HG02870 (cell line): ENCODE measurements at regions not wholly inside any gene's neighbourhood (a gene's known extent, or its start where the extent isn't known, plus 50 kb on each side); places are given as distances from the start of the nearest gene placed in this dataset.
"Not testable (repeated sequence)": the region's sequence is repeated elsewhere in the genome, so short reads cannot be mapped to it uniquely, and the experiment has no call there.

Experiments used
- ATAC-seq: cut with Tn5 transposase; IDR thresholded peaks from one replicate; pipeline ENCODE4 v1.9.1; 2021; ENCODE audit warnings: mild to moderate bottlenecking, moderate library complexity; ENCODE audit not compliant: unreplicated experiment

DNA sequence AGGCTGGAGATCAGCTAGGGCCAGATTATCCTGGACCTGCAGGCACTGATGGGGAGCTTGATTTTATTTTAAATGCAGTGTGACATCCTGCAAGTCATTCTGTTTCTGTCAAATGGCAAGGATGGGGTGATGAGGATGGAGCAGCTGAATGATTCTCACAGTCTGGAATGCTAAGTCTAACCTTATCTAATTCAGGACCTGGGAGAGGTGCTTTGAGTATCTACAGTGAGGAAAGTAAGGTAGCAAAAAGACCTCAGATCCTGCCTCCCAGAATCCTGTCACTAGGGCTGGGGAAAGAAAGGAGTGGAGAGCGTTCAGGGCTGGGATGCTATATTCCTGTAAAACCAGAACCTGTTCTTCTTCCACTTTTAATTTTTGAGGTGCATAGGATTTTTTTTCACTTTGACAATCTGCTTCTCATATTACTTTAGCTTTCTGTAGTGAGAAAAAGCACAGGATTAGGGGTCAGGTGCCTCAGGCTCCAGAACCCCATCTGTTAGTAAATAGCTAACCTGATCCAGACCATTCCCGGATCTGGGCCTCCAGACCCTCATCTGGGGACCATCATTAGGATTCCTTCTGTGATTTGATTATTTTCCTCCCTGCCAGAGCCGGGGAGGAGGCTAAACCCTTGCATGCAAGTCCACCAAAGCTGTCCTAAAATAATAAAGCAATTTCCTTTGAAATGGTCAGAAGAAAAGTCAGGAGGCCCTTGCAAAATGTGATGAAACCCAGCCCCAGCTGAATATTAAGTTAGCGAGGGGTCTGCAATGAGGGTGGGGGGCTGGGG, 54.7 kb downstream of the ASCL1 start:
- ATAC-seq, result no peak

DNA sequence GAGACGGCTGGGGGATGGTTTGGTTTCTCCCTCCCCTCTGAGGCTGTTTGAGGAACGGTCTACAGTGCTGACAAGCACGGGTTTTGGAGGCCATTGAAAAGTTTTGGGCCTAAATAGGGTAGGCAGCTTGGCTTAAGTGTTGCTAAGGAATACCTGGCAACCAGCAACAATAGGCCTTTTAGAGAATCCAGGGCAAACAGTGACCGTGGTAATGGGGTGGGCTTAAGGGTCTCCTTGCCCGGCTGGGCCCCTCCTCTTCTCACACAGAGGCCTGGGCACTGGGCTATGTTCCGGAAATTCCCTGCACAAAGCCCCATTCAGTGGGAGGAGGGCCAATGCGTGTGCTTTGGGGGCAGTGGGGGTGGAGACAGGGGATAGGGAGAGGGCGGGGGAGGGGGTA, 55.4 kb downstream of the ASCL1 start:
- no peak for ATAC-seq

DNA sequence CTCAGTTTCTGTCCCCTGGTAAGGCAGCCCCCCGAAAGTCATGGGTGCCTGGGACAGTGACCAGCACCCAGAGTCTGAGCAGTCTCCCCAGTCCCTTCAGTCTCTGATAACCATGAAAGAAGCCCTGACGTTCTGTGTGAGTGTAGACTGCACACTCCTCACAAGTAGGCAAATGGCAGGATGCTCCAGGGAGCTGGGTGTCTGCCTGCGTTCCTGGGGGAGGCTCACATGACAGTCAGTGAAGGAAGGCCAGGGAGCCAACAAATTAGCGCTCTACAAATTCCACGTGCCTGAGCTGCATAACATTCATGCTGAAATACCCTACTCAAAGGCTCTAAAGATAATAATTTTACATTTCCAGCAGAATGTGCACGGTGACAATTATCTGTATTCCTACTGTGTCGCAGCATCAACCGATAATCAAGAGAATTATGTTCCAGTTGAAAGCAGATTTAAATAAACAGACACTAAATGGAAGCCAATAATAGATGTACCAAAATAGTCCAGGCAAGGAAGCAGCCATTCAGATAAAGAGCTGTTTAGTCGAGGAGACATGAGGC, 56.3 kb downstream of the ASCL1 start:
- ATAC-seq, result no peak

DNA sequence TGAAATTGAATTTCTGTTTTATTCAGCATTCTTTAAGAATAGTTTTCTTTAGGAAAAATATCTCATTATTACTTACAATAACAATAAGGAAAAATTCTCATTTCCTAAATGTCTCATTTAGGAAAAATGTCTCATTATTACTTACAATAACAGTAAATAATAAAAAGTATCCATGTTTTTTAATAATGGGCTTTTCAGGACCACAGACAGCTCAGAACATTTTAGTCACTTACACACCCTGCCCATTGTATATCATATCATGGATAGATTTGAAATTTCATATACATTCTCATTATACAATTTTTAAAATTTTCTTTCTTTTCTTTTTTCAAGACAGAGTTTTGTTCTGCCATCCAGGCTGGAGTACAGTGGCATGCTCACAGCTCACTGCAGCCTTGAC, 58.9 kb downstream of the ASCL1 start:
- no peak for ATAC-seq

DNA sequence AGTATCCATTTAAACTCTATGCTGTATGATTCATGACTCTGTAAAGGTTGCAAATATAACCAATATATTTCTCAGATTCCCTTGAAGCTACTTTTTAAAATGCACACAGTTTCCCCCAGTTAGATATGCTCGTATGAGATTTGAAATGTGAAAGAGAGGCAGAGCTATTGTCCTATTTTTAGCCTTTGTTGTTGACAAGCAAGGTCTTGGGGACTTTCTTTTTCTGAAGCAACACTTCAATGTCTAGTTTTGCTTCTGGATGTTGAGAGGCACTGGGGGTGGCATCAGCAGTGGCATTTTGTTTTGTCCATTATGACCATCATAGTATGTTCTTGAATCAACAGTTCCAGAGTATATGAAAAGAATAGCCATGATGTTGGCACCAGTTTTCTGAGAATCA, 63.4 kb downstream of the ASCL1 start:
- ATAC-seq, result no peak

DNA sequence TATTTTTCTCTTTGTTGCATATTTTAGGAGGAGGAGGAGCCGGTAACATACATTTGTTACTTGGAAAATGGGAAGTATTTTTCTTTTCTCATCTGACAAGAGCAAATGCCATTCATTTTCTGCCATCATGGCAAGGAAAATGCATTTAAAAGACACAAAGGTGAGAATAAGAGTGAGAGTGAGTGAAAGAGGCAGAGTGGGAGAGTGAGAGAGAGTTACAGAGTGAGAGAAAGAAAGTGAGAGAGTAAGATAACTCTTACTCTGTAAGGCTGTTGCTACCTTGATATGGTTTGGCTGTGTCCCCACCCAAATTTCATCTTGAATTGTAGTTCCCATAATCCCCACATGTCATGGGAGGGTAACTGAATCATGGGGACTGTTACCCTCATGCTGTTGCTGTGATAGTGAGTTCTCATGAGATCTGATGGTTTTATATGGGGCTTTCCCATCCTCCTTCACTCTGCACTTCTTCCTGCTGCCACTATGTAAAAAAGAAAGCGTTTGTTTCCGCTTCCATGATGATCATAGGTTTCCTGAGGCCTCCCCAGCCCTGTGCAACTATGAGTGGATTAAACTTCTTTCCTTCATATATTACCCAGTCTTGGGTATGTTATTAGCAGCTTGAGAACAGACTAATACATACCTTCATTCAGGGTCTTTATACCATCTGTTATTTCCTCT, 64.2 kb downstream of the ASCL1 start:
- ATAC-seq, result no peak

DNA sequence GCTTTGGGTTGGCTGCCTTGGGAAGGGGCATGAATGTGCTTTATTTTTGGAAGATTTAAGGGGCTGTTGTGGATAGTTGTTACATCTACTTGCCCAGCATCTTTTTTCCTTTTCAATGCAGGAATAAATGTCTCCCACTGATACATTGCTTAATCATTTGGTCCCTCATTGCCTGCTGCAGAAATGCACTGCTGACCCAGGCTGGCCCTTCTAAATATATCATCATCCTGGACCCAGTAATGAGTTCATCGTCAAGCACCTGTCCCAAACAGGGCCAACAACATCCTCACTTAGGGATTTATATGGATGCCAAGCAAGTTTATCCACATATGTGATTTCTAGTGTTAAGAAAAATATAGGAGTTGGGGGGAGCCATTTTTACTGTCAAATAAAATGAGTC, 67.2 kb downstream of the ASCL1 start:
- no peak for ATAC-seq

DNA sequence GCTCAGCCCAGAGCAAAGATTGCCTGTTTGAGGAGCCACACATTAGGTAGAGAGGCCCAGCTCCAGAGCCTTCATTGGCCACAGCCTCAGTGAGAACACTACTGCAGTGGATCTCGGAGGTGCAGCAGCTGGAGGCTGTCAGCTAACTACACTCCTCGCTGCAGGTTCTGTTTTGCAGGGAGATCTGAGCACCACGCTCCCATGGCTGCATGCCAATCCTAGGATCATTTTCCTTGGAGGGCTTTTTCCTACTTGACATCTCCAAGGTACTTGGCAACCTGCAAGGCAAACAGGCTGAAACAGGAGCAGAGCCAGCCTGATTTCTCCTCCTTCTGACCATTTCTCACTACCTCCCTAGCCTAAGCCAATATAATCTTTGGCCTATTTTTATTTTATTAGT, 69.2 kb downstream of the ASCL1 start:
- not testable (repeated sequence) for ATAC-seq

DNA sequence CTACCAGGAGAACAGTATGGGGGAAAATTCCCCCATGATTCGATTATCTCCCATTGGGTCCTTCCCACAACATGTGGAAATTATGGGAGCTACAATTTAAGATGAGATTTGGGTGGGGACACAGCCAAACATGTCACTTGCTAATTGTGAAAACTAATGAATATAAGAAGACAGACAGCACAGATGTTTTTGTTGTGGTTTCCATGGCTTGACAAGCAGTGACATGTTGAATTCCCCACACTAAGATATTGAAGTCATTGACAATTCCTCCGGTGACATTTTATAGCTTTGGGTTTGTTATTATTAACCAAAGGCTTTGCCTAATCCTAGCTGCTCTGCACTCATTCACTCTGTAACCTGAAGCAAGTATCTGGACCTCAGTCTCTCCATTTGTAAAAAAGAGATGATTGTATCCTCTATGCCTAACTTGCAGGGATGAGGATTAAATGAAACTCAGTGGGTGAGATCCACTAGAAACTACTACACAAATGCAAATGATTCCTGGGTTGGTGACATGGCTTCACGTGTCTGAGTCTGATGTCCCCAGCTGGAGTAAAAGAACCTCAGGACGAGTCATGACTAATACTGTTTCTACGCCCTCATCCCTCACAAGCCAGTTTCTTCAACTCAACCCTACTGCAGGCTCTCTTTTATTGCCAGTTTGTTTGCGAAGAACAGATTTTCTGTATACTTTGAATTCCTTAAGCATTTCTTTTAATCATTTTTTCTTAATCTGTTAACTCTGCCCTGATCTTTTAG, 71.6 kb downstream of the ASCL1 start:
- no peak for ATAC-seq

DNA sequence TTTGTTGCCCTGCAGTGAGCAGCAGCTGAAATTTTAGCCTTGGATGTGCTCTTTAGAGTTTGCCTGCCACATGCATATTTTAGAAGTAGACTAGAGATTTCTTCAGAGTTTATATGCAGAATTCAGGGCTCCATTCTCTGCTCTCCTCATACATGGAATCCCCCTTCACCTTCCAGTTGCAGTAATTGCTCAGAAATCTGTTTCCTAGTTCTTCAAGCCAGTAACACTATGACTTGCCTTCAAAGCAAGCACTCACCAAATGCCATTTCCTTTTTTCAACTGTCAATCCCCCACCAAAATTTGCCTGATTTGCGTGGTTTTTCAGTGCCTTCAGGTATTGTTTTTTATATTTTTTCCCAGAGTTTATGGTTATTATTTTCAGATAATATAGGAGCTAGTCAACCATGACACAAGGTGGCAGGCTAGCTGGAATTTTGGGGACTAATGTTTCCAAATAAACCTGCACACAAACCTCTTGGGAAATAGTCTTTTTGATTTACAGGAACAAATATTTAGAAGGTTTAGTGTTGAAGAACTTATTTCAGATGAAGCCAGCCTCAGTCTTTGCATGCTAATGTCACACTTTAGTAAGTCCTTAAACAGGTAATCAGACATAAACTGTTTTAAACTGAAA, 79.2 kb downstream of the ASCL1 start:
- peak; percentile 45 for ATAC-seq

DNA sequence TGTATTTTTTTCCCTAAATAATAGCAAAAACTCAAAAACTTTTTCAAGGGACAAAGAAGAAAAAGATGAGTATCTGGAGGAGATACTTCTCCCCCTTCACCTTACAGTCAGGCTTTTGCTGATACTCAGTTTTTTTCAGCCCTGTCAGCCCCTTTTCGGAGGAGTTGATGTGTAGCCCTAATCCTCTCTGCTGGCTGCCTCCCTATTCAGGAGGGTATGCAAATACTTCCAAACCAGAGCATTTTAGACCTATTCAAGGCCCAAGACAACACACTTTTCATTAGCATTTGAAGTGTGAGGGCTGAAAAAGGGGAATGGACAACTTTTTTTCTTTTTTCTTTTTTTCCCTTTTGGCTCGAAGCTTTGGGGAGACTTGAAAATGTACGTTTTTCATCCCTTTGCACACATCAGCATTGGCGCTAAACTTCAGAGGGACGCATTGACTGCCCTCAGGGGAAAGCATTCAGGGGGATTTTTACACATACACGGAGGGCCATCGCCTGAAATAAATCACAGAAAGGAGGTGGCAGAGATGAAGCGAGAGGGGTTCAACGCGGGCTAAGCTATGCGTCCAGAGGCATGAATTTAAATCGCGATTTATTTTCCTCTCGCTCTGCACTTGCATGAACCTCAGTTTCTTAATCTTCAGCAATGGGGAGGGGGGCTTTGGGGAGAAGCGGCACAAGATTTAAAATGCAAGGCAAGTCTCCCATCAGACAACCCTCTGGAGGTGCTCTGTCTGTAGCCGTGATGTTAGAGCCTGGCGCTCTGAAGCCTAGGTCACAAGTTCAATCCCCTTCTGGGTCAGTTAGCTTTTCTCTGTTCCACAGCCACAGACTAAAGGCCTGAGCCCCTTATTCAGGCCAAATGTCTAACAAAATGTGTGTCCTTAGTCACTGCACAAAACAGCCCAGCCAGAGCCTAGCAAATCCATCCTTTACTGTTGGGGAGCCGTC, 86.3 kb downstream of the ASCL1 start:
- no peak for ATAC-seq

DNA sequence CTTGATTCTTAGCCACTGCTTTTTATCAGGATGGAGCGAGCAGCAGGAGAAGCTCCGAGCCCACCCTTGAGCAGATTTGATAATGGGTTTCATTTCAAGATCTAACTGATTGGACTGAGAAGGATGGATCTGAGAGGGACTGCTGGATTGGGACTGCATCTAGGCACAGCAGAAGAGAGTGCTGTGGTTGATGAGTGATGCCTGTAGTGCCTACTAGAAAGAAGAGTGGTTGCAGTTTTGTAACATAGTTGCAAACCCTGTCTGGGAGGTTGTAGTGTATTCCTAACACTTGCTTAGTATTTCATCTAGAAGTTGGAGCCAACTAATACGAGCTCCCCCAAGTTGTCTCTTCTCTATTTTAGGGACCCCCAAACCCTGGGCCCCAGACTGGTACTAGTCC, 88.7 kb downstream of the ASCL1 start:
- no peak for ATAC-seq

DNA sequence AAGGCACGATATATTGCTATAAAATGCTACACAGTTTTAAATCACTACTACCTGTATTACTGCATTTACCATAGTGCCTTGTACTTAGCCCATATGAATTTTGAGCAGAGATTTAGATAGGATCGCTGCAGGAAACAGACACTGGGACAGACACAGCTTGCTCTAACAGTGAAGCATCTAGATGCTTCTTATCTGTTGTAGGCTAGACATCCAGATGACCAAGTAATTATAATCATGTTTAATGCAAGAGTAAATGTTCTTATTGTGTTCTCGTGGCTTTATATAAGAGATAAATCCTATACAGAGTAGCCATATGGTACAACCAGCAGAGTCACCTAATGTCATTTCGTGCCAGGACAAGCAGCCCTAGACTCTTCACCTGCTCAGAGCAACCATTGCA, 92.8 kb downstream of the ASCL1 start:
- no peak for ATAC-seq

DNA sequence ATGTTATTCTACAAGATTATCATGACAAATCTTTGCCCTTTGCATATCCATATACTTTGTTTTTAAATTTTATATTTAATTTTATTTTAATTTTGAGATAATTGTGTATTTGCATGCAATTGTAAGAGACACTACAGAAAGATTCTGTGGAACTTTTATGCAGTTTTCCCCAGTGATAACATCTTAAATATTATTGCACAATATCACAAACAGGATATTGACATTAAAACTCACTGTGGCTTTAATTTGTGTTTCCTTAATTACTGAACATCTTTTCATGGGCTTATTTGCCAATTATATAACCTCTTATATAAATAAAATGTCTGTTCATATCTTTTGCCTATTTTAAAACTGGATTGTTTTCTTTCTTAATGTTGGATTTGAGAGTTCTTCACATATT, 95.6 kb downstream of the ASCL1 start:
- ATAC-seq, result no peak

DNA sequence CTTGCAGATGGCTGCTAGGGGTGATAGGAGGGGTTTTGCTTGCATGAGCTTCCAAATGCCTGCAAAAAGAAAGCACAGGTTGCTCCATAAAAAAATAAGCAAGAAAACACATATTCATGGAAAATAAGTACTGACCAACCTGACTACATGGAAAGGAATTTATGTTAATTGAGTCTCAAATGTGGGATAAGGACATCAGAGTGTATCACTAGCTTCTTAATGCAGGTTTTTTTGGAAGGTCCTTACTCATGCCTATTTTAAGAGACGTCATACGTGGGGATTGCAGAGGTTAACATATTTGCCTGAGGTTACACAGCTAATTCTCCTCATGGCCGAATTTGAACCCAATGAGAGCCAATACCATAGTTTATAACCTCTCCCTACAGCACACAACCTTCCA, 116.2 kb downstream of the ASCL1 start:
- no peak for ATAC-seq

DNA sequence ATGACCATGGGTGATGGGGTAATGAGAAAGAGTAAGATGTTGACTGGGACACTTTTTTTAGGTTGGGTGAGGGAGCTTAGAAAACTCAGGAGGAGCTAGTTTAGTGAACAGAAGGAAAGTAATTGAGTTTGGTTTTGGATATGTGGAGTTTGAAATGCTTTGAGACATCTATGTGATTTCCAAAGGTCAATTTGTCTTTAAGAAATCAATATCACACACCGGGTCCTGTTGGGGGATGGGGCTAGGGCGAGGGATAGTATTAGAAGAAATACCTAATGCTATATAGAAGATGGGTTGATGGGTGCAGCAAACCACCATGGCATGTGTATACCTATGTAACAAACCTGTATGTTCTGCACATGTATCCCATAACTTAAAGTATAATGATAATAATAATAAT, 118.4 kb downstream of the ASCL1 start:
- ATAC-seq, result no peak

DNA sequence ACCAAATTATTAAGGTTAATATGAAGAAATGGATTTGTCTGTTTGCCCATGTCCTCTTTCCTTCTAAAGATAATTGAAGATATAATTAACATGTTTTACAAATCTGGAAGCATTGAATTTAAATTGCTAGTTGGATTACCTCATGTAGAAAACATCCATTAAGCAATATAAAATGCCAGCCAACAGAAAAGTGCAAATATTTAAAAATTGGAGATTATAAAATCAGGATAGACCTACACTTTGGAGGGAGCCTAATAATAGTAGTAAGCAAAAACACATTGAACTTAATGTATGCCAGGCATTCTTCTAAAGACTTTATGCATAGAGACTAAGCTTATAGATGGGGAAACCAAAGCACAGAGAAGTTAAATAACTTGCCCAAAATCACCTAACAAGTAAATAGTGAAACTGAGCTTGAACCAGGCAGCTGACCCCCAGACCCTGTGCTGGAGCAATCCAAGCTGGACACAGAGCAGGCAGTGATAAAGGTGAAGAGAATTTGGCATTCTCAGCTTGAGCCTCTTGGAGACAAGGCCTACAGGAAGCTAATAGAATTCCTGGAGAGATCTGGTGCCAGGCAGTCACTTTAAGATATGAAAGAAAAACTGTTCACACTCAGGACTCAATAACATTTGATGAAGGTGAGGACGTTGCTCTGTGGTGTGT, 119.8 kb downstream of the ASCL1 start:
- ATAC-seq, result no peak

DNA sequence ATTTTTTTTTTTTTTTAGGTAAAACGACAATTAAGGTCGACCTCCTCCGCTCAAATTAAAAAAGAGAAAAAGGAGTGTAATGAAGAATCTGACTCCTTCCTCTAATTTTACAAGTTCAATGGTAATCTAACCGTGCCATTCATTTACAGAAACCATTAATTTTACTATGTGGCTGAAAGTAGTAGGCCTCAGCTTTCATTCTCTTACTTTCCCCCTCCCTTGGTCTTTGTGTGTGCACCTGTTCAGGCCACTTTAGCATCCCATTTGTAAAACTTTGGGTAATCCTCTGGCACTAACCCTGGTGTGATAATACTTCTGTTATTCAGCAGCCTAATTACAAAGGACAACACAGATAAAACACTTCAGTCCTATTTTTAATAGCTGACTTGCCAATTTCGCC, 128.1 kb downstream of the ASCL1 start:
- peak; percentile 65 for ATAC-seq

DNA sequence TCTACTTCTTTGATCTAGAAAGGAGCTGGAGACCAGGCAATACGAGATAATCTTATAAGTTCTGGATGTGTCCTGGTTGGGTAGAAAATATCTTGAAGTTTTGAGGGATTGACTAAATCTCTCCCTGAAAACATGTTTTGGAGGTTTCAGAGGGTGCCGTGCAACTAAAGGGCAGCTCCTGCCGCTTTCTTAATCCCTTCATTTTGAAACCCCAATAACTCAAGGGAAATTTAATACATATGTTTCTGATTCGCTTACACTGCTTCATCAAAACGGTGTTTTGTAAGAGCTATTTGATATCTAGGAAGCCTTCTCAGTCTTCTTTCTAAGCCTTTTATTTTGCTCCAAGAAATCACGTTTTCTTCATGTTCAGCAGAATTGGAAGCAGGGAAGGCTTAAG, 129.0 kb downstream of the ASCL1 start:
- no peak for ATAC-seq
